Loucy (cell line): ENCODE measurements at regions not wholly inside any gene's neighbourhood (a gene's known extent, or its start where the extent isn't known, plus 50 kb on each side); places are given as distances from the start of the nearest gene placed in this dataset.

Source experiments
- CTCF ChIP-seq: fragments of 200-600 bp; sonication (generic); conservative IDR thresholded peaks from 2 replicates; pipeline ENCODE4 v1.5.1; 2014; ENCODE audit warnings: mild to moderate bottlenecking, antibody characterized with exemption, low read length
- EZH2phosphoT487 ChIP-seq: fragments of 200-600 bp; IDR thresholded peaks from 2 replicates; pipeline ENCODE4 v1.6.1; 2018; ENCODE audit warnings: antibody characterized with exemption, mild to moderate bottlenecking, moderate library complexity, borderline replicate concordance

- TF ChIP-seq CTCF (no peak), EZH2phosphoT487 (no peak)
Observed at GRCh38 chr2:131419441-131419840, 55.5 kb upstream of the RAB6D start.
